ENCODE measurements at regions not wholly inside any gene's neighbourhood (a gene's known extent, or its start where the extent isn't known, plus 50 kb on each side); places are given as distances from the start of the nearest gene placed in this dataset.

DNA sequence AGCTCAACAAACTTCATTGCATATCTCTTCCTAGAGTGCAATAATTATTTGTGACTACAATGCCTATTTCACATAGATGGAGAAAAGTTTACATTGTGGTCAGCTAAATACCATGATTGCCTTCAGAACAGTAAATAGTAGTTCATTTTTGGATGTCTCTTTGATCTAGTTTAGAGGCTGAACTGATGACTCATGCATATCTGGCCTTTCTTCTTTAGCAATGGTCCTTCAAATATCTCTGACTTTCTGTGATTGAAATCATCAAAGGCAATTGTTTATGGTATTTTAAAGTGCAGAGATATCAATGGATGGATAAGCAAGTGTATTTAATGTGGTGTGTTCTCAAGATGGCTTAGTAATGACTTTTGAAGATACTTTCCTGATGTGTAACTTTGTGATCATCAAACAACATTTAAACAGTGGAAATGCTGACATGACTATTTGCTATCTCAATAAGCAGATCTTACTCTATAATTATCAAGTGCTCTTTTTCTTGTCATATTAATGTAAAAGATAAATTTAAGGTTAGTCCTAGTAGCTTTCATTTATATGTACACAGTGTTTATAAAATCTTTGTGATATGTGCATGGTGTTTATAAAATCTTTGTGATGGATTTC lies 523.7 kb upstream of the SLC35B3 start:
- TF ChIP-seq, protein P1, sequence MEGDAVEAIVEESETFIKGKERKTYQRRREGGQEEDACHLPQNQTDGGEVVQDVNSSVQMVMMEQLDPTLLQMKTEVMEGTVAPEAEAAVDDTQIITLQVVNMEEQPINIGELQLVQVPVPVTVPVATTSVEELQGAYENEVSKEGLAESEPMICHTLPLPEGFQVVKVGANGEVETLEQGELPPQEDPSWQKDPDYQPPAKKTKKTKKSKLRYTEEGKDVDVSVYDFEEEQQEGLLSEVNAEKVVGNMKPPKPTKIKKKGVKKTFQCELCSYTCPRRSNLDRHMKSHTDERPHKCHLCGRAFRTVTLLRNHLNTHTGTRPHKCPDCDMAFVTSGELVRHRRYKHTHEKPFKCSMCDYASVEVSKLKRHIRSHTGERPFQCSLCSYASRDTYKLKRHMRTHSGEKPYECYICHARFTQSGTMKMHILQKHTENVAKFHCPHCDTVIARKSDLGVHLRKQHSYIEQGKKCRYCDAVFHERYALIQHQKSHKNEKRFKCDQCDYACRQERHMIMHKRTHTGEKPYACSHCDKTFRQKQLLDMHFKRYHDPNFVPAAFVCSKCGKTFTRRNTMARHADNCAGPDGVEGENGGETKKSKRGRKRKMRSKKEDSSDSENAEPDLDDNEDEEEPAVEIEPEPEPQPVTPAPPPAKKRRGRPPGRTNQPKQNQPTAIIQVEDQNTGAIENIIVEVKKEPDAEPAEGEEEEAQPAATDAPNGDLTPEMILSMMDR (conservative IDR thresholded peaks at IDR 0.05 in 1 of 2, IDR thresholded peaks at IDR 0.05 in 1 of 2; ENCODE audit: extremely low read depth in 1 of 2, insufficient read depth in 1 of 2, low read depth in 1 of 2, low read length in 2 of 2): no peak
- TF ChIP-seq EZH2 (IDR thresholded peaks at IDR 0.05; ENCODE audit: borderline replicate concordance, low read length): no peak

Data from mammary epithelial cell (primary cell).